Choroid plexus epithelial cell (primary cell): ENCODE measurements at regions not wholly inside any gene's neighbourhood (a gene's known extent, or its start where the extent isn't known, plus 50 kb on each side); places are given as distances from the start of the nearest gene placed in this dataset.
A peak's percentile ranks its signal among the peaks of the same experiment; 100 is the strongest.

ENCODE experiments used
- DNase-seq: peaks from one replicate; pipeline ENCODE4 v3.0.0-alpha.2; 2010; ENCODE audit warnings: low read depth
- H3K4me3 ChIP-seq: 2 replicates; pipeline ENCODE4 v1.5.1; 2011; ENCODE audit warnings: low read depth, mild to moderate bottlenecking, control low read depth, low read length, moderate library complexity
- TF ChIP-seq, protein P1 (sequence below): conservative IDR thresholded peaks from 2 replicates; pipeline ENCODE4 v1.5.1; 2011; ENCODE audit warnings: low read depth, mild to moderate bottlenecking, control low read depth, inconsistent platforms, low read length, moderate library complexity

- TF ChIP-seq, protein P1, sequence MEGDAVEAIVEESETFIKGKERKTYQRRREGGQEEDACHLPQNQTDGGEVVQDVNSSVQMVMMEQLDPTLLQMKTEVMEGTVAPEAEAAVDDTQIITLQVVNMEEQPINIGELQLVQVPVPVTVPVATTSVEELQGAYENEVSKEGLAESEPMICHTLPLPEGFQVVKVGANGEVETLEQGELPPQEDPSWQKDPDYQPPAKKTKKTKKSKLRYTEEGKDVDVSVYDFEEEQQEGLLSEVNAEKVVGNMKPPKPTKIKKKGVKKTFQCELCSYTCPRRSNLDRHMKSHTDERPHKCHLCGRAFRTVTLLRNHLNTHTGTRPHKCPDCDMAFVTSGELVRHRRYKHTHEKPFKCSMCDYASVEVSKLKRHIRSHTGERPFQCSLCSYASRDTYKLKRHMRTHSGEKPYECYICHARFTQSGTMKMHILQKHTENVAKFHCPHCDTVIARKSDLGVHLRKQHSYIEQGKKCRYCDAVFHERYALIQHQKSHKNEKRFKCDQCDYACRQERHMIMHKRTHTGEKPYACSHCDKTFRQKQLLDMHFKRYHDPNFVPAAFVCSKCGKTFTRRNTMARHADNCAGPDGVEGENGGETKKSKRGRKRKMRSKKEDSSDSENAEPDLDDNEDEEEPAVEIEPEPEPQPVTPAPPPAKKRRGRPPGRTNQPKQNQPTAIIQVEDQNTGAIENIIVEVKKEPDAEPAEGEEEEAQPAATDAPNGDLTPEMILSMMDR: no peak
- no peak overlapping the region for H3K4me3 ChIP-seq
- DNase-seq: peak; percentile 46
Measured at GRCh38 chr6:113397236-113397635, 459.9 kb upstream of the MARCKS start.

DNA sequence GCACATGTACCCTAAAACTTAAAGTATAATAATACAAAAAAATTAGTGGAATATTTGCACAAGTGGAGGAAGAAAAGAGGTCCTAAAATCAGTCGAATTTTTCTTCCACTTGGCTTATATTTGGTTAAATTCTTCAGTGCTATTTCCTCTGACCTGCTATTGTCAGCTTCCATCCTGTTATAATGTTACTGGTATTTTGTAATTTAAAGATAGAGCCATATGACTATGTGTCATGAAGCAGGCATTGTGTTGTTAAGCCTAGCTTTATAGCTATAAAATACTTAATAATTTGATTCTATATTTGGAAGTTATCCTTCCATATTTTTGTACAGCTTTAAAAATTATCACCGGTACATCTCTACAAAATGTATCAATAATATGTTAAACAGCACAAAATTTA, 455.9 kb upstream of the MARCKS start:
- DNase-seq: no peak
- TF ChIP-seq, protein P1: no peak
- H3K4me3 ChIP-seq: no peak overlapping the region

DNA sequence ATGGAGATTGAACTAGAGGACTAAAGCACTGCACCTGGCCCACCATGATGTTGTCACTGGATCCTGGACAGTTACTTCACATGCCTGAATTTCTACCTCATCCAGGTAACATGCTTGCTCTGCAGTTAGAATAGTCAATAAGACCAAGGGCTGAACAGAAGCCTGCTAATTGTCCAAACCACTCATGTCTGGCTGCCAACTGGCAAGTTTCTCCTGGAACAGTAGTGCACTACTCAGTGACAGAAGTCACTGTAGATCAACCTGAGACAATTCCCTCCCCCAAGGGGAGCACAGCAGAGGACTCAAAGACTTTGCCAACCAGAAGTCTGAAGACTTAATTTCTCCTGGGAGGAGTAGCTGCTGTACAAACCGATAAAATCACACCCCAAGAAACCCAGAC, 454.6 kb upstream of the MARCKS start:
- no peak for DNase-seq
- TF ChIP-seq, protein P1: no peak
- no peak overlapping the region for H3K4me3 ChIP-seq

GRCh38 chr6:113403966-113404595, 453.1 kb upstream of the MARCKS start:
- TF ChIP-seq, protein P1: no peak
- peak; percentile 43 for DNase-seq
- no peak overlapping the region for H3K4me3 ChIP-seq

GRCh38 chr6:113405326-113406047, 451.7 kb upstream of the MARCKS start:
- no peak overlapping the region for H3K4me3 ChIP-seq
- DNase-seq: no peak
- TF ChIP-seq, protein P1: no peak

DNA sequence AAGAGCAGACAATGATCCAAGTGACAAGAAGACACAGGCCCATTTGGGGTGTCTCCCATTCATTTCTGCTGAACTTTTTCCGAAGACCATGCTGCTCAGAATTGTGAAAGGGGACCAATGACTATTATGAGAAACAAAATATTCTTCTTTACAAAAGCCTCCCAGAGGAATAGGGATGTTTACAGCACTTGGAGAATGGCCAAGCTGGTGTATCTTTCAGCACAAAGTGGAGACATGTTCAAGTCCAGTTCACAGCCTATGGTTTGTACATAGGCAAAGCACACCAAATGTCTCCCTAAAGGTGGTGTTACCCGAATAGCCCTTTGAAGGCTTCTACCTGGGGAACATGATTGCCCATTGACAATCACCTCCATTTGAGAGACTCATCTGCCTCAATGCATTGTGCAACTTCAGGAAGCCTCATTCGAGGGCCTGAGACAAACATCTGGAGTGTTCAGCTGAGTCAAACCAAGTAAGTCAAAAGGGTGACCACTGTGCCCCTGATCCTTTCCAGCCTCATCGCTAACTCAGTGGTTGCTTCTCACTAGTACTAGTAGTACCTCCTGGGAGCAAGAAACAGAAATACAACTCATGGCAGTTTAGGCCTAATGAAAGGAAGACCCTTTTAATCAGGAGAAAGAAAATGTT, 451.0 kb upstream of the MARCKS start:
- TF ChIP-seq, protein P1: no peak
- no peak overlapping the region for H3K4me3 ChIP-seq
- peak; percentile 39 for DNase-seq
